ENCODE measurements at regions not wholly inside any gene's neighbourhood (a gene's known extent, or its start where the extent isn't known, plus 50 kb on each side); places are given as distances from the start of the nearest gene placed in this dataset.

DNA sequence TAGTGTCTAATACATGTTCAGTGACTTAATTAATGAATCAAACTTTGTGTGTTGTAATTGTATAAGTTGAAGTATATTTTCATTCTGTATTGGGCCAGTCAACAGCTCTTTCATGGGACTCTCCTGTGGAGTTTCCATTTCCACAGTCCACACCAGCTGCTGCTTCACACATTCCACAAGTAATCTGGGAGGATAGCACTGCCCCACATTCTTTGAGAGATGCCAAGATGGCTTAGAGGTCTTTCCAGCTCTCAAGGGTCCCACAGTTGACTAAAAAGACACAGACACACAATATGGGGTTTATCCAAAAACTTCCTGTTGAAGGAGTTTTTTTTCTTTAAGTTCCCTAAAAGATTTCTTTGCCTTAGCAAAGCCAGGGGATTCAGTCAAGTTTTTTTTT lies 408.3 kb downstream of the AACS start:
- intact Hi-C loops (cut with DNase I; ENCODE audit: low total_unique reads), result no loop called here
- H3K36me3 ChIP-seq, result no peaks in the 10 kb centered on the region
- no peak for TF ChIP-seq POLR2A (IDR thresholded peaks at IDR 0.05)
- TF ChIP-seq POLR2AphosphoS5 (IDR thresholded peaks at IDR 0.05), result no peak
- TF ChIP-seq, protein P1, sequence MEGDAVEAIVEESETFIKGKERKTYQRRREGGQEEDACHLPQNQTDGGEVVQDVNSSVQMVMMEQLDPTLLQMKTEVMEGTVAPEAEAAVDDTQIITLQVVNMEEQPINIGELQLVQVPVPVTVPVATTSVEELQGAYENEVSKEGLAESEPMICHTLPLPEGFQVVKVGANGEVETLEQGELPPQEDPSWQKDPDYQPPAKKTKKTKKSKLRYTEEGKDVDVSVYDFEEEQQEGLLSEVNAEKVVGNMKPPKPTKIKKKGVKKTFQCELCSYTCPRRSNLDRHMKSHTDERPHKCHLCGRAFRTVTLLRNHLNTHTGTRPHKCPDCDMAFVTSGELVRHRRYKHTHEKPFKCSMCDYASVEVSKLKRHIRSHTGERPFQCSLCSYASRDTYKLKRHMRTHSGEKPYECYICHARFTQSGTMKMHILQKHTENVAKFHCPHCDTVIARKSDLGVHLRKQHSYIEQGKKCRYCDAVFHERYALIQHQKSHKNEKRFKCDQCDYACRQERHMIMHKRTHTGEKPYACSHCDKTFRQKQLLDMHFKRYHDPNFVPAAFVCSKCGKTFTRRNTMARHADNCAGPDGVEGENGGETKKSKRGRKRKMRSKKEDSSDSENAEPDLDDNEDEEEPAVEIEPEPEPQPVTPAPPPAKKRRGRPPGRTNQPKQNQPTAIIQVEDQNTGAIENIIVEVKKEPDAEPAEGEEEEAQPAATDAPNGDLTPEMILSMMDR (IDR thresholded peaks at IDR 0.05 in 8 of 11, conservative IDR thresholded peaks at IDR 0.05 in 3 of 11), result no peak
- no peaks in the 10 kb centered on the region for H3K9me3 ChIP-seq
- no peak overlapping the region for H3K27ac ChIP-seq
- no peak for DNase-seq
- H3K27me3 ChIP-seq (replicated peaks in 1 of 7), result peaks cover 0 to 18% (median 0%) of the 10 kb centered on the region in 7 donors
- no peaks in the 10 kb centered on the region for H3K4me1 ChIP-seq
- H3K4me3 ChIP-seq, result no peak overlapping the region

DNA sequence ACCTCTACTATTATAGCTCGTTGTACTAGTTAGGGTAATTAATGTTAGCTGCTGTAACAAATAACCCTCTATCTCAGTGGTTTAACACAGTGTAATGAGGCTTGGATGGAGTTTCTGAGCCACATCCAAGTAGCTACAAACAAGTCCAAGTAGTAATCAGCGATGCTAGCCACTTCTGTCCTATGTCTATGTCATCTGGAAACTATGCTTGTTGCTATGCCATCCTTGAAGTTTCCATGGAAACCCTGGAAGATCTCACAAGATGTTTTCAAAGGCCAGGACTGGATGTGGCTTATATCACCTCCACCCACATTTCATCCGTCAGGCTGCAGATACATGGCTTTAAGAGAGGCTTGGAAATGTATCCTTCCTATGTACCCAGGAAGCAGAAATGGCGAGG lies 422.1 kb downstream of the AACS start:
- Histone ChIP-seq H3K27ac (no peak overlapping the region), H3K27me3 (replicated peaks in 1 of 7) (no peaks in the 10 kb centered on the region), H3K4me1 (no peaks in the 10 kb centered on the region), H3K9me3 (peaks cover 0 to 17% (median 5%) of the 10 kb centered on the region in 8 donors), H3K36me3 (no peaks in the 10 kb centered on the region), H3K4me3 (no peak overlapping the region)
- no peak for DNase-seq
- TF ChIP-seq, protein P1 (IDR thresholded peaks at IDR 0.05 in 8 of 11, conservative IDR thresholded peaks at IDR 0.05 in 3 of 11), result no peak
- no peak for TF ChIP-seq POLR2A (IDR thresholded peaks at IDR 0.05)
- no peak for TF ChIP-seq POLR2AphosphoS5 (IDR thresholded peaks at IDR 0.05)
- WGBS, 5 donors, result 79 to 87% (median 83%) methylated on average over 4 of the region's 4 CpGs
- intact Hi-C loops (cut with DNase I; ENCODE audit: low total_unique reads), result no loop called here

DNA sequence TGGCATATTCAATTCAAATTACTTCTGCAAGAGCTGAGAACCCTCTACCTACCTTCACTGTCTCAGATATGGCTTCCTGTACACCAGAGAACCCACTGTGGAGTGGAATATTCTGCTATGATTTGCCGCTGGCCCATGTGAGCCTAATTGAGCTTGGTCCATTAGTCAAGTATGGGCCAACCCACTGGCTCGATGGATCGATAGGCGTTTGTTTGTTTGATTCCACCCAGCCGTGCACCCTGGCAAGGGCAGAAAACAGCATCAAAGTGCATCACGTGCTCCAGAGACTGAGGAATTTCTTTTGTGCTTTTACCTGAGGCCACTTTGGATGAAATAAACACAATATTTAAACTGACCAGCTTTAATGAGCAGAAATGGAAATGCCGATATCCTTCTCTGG lies 426.3 kb downstream of the AACS start:
- WGBS, 5 donors, result 88 to 95% (median 90%) methylated on average over 7 of the region's 7 CpGs
- no peaks in the 10 kb centered on the region for H3K4me1 ChIP-seq
- no peak for TF ChIP-seq POLR2A (IDR thresholded peaks at IDR 0.05)
- TF ChIP-seq, protein P1 (IDR thresholded peaks at IDR 0.05 in 8 of 11, conservative IDR thresholded peaks at IDR 0.05 in 3 of 11), result no peak
- no peak for TF ChIP-seq POLR2AphosphoS5 (IDR thresholded peaks at IDR 0.05)
- H3K36me3 ChIP-seq, result no peaks in the 10 kb centered on the region
- H3K27me3 ChIP-seq (replicated peaks in 1 of 7), result no peaks in the 10 kb centered on the region
- no peak overlapping the region for H3K27ac ChIP-seq
- DNase-seq, result no peak
- intact Hi-C loops (cut with DNase I; ENCODE audit: low total_unique reads), result no loop called here
- peaks cover 0 to 14% (median 3%) of the 10 kb centered on the region in 8 donors for H3K9me3 ChIP-seq
- H3K4me3 ChIP-seq, result no peak overlapping the region

DNA sequence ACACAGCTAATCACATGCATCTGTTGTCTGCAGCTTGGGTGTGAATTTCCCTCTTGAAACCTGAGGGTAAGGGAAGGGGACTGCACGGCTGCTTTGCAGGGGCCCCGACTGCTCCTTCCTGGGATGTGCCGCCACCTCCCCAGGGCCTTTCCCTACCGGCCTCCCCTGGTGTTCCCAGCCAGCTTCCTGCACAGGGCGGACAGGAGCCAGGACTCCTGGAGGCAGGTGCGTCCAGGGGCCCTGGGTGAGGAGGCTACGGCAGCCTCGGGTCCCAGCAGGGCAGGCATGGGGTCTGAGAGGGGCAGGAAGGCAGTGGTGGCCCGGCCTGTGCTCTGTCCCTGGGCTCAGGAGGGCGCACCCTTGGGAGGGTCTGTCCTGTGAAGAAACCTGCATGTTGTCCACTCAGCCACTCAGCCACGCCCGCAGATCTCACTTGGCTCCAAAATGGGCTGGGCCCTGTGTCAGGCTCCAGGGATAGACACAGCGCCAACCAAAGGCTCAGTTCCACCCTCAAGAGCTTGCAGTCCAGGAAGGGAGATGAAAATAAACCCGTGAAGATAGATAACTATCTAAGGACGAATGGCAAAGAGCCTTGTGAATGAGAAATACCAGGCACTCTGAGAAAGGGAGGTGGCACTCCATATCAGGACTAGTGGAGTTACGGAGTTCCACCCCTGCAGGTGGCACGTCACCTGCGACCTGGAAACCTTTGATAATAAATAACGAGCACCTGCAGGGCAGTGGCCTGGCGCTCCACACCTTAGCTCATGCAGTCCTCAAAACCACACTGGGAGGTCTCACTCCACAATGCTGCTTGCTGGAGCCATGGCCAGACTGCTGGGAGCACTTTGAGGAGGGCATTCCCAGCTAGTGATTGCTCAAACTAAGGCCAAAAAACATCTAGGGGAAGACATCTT lies 427.4 kb downstream of the AACS start:
- 82 to 88% (median 85%) methylated on average over 18 to 20 of the region's 20 CpGs for WGBS, 5 donors
- H3K9me3 ChIP-seq, result peaks cover 0 to 9% (median 2%) of the 10 kb centered on the region in 8 donors
- no peaks in the 10 kb centered on the region for H3K36me3 ChIP-seq
- intact Hi-C loops (cut with DNase I; ENCODE audit: low total_unique reads), result no loop called here
- no peak overlapping the region for H3K4me3 ChIP-seq
- no peak for DNase-seq
- no peak overlapping the region for H3K27ac ChIP-seq
- no peaks in the 10 kb centered on the region for H3K4me1 ChIP-seq
- TF ChIP-seq POLR2A (IDR thresholded peaks at IDR 0.05), result no peak
- TF ChIP-seq, protein P1 (IDR thresholded peaks at IDR 0.05 in 8 of 11, conservative IDR thresholded peaks at IDR 0.05 in 3 of 11), result no peak
- TF ChIP-seq POLR2AphosphoS5 (IDR thresholded peaks at IDR 0.05), result no peak
- no peaks in the 10 kb centered on the region for H3K27me3 ChIP-seq (replicated peaks in 1 of 7)
